ENCODE measurements at regions not wholly inside any gene's neighbourhood (a gene's known extent, or its start where the extent isn't known, plus 50 kb on each side); places are given as distances from the start of the nearest gene placed in this dataset.

DNA sequence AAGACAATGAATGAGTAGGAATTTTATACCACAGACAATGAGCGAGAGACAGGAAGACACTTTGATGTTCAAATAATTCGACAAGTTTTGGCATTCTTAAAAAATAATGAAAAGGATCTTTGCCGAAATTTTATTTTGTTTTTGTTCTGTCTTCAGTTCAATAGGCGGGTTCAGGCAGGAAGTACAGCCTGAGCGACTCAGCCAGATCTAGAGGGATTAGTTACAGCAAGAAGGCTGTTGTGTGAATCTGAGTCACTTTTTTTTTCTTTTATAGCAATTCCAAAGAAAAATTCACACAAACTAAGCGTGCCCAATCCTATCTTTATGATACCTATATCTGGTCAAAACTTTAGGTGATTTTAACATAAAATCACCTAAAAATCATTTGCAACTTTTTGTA lies 505.4 kb upstream of the FAM241A start:
- TF ChIP-seq EP300 (IDR thresholded peaks at IDR 0.05; ENCODE audit: borderline replicate concordance in 1 of 2, low read depth in 2 of 2, low read length in 2 of 2) (no peak), POLR2A (IDR thresholded peaks at IDR 0.05; ENCODE audit: control extremely low read depth in 1 of 2, low read depth in 2 of 2, low read length in 2 of 2) (no peak)
- TF ChIP-seq, protein P1, sequence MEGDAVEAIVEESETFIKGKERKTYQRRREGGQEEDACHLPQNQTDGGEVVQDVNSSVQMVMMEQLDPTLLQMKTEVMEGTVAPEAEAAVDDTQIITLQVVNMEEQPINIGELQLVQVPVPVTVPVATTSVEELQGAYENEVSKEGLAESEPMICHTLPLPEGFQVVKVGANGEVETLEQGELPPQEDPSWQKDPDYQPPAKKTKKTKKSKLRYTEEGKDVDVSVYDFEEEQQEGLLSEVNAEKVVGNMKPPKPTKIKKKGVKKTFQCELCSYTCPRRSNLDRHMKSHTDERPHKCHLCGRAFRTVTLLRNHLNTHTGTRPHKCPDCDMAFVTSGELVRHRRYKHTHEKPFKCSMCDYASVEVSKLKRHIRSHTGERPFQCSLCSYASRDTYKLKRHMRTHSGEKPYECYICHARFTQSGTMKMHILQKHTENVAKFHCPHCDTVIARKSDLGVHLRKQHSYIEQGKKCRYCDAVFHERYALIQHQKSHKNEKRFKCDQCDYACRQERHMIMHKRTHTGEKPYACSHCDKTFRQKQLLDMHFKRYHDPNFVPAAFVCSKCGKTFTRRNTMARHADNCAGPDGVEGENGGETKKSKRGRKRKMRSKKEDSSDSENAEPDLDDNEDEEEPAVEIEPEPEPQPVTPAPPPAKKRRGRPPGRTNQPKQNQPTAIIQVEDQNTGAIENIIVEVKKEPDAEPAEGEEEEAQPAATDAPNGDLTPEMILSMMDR (IDR thresholded peaks at IDR 0.05; ENCODE audit: control extremely low read depth in 1 of 3, insufficient read depth in 1 of 3, low read depth in 1 of 3, low read length in 3 of 3), result no peak
